Uterus (tissue), 3 donors: ENCODE measurements at regions not wholly inside any gene's neighbourhood (a gene's known extent, or its start where the extent isn't known, plus 50 kb on each side); places are given as distances from the start of the nearest gene placed in this dataset.

Experiments used
- DNase-seq, 2 donors: peaks; one replicate each; pipeline ENCODE4 v3.0.0-alpha.2; 2019 to 2020
- H3K27ac ChIP-seq, 2 donors: fragments of 200-600 bp; sonication (generic); 1 replicate in 1 of 2; 2 replicates in 1 of 2; pipeline ENCODE4 v1.5.1; 2016 to 2018
- H3K27me3 ChIP-seq, 2 donors: fragments of 200-600 bp; sonication (generic); one replicate each; pipeline ENCODE4 v1.5.1; 2018 to 2019; ENCODE audit warnings: control low read depth in 1 of 2
- H3K36me3 ChIP-seq, 2 donors: fragments of 200-600 bp; sonication (generic); one replicate each; pipeline ENCODE4 v1.5.1; 2019; ENCODE audit warnings: control low read depth in 1 of 2
- H3K4me1 ChIP-seq, 2 donors: fragments of 200-600 bp; sonication (generic); one replicate each; pipeline ENCODE4 v1.5.1; 2018 to 2019; ENCODE audit warnings: control low read depth in 1 of 2
- H3K4me3 ChIP-seq, 2 donors: fragments of 200-600 bp; sonication (generic); 1 replicate in 1 of 2; 2 replicates in 1 of 2; pipeline ENCODE4 v1.5.1; 2018 to 2019; ENCODE audit warnings: mild to moderate bottlenecking in 1 of 2
- H3K9me3 ChIP-seq, 2 donors: fragments of 200-600 bp; sonication (generic); one replicate each; pipeline ENCODE4 v1.5.1; 2019; ENCODE audit warnings: control low read depth in 1 of 2
- POLR2A ChIP-seq, 2 donors: fragments of 450-650 bp; IDR thresholded peaks; one replicate each; pipeline ENCODE4 v1.6.1; 2016; ENCODE audit warnings: antibody characterized with exemption in 2 of 2, mild to moderate bottlenecking in 1 of 2, moderate library complexity in 1 of 2
- intact Hi-C: fragments of 100-400 bp; cut with DNase I; formaldehyde crosslinking; loops from one replicate; pipeline ENCODE4 v1.15.1; 2023; ENCODE audit warnings: low total_unique reads
- TF ChIP-seq, protein P1 (sequence below), 4 experiments: fragments of 200-600 bp in 2 of 4; fragments of 450-650 bp in 2 of 4; sonication (generic) in 2 of 4; IDR thresholded peaks; one replicate each; pipeline ENCODE4 v1.5.1; 2016 to 2019; ENCODE audit warnings: antibody characterized with exemption in 4 of 4, mild to moderate bottlenecking in 2 of 4, moderate library complexity in 1 of 4
- donor health status: DM: yes; HTN: yes; CAD: no.

- no peaks in the 10 kb centered on the region for H3K4me1 ChIP-seq
- TF ChIP-seq, protein P1, sequence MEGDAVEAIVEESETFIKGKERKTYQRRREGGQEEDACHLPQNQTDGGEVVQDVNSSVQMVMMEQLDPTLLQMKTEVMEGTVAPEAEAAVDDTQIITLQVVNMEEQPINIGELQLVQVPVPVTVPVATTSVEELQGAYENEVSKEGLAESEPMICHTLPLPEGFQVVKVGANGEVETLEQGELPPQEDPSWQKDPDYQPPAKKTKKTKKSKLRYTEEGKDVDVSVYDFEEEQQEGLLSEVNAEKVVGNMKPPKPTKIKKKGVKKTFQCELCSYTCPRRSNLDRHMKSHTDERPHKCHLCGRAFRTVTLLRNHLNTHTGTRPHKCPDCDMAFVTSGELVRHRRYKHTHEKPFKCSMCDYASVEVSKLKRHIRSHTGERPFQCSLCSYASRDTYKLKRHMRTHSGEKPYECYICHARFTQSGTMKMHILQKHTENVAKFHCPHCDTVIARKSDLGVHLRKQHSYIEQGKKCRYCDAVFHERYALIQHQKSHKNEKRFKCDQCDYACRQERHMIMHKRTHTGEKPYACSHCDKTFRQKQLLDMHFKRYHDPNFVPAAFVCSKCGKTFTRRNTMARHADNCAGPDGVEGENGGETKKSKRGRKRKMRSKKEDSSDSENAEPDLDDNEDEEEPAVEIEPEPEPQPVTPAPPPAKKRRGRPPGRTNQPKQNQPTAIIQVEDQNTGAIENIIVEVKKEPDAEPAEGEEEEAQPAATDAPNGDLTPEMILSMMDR (IDR thresholded peaks at IDR 0.05) = no peak
- TF ChIP-seq POLR2A (IDR thresholded peaks at IDR 0.05) = no peak
- no peaks in the 10 kb centered on the region for H3K36me3 ChIP-seq
- intact Hi-C loops = no loop called here
- no peaks in the 10 kb centered on the region for H3K9me3 ChIP-seq
- H3K4me3 ChIP-seq = no peak overlapping the region
- no peak for DNase-seq
- H3K27ac ChIP-seq = no peak overlapping the region
- no peaks in the 10 kb centered on the region for H3K27me3 ChIP-seq
Measured at GRCh38 chr1:5720045-5720444, 272.2 kb downstream of the NPHP4 start.

DNA sequence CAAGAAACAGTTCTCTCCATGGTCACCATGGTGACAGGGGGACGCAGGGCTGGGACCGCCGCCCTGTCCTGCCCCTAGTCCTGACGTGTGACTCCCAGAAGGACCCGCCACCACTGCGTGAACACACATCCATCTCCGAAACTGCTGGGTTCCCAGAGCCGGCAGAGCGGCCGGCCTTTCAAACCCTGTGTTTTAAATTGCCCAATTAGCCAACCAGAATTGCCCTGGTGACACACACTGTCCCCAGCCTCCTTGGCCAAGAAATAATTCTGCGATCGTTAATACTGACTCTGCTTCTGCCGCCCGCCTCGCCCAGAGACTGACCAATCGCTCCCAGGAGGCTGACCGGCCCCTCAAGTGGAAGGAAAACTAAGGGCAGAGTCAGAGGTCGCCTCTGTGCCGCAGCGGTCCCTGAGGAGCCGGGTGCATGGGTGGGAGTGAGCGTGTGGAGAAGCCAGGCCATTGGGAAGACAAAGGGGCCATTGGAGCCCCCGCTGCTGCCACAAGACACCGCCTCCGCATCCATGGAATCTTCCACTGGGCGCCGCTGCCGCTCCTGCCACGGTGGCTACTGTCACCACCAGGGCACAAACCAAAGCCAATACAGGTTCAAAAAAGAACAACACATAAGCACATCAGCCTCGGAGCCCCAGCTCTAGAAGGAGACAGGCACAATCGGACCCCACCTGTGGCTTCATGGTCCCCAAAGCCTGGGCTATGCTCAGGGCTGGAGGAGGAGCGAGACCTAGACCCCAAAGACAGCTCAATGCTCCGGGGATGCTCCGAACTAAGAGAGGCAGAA lies 273.2 kb downstream of the NPHP4 start:
- Histone ChIP-seq H3K4me3 (no peak overlapping the region), H3K27me3 (no peaks in the 10 kb centered on the region), H3K9me3 (no peaks in the 10 kb centered on the region), H3K36me3 (no peaks in the 10 kb centered on the region), H3K4me1 (no peaks in the 10 kb centered on the region), H3K27ac (no peak overlapping the region)
- TF ChIP-seq, protein P1 (IDR thresholded peaks at IDR 0.05) = no peak
- no peak for TF ChIP-seq POLR2A (IDR thresholded peaks at IDR 0.05)
- intact Hi-C loops = no loop called here
- DNase-seq = no peak

DNA sequence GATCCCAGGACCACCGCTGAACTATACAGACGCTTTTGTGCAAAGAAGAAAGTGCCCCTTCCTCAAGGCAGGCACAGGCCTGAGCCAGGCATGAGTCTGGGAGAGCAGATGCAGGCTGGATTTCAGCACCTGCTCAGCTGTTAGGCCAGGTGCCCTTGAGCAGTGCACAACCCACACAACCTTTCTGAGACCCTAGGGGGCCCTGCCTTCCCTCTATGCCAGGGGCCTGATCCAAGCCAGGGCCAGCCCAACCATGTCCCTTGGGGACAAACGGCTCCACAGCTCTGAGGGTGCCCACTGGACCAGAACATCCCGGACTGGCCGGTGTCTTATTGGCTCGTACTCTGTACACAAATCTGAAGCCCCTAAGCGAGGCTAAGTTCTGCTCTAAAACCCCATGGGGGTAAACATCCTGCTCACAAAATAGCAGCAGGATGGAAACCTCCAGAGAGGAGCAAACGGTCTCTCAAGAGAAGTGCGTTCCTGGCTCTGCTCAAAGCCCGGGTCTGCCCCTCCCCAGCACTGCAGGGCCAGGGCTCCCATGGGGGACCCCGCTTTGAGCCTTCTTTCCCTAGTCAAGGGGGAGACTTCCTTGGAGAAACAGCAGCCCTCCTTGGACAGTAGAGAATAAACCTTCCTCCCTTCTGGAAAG lies 275.1 kb downstream of the NPHP4 start:
- no peak for DNase-seq
- Histone ChIP-seq H3K9me3 (no peaks in the 10 kb centered on the region), H3K27ac (no peak overlapping the region), H3K4me3 (no peak overlapping the region), H3K27me3 (no peaks in the 10 kb centered on the region), H3K36me3 (no peaks in the 10 kb centered on the region), H3K4me1 (no peaks in the 10 kb centered on the region)
- intact Hi-C loops = no loop called here
- TF ChIP-seq POLR2A (IDR thresholded peaks at IDR 0.05) = no peak
- TF ChIP-seq, protein P1 (IDR thresholded peaks at IDR 0.05) = no peak

GRCh38 chr1:5716126-5716525 lies 276.1 kb downstream of the NPHP4 start:
- no peak for DNase-seq
- Histone ChIP-seq H3K27me3 (no peaks in the 10 kb centered on the region), H3K9me3 (no peaks in the 10 kb centered on the region), H3K27ac (no peak overlapping the region), H3K4me1 (no peaks in the 10 kb centered on the region), H3K4me3 (no peak overlapping the region), H3K36me3 (no peaks in the 10 kb centered on the region)
- intact Hi-C loops = no loop called here
- no peak for TF ChIP-seq POLR2A (IDR thresholded peaks at IDR 0.05)
- TF ChIP-seq, protein P1 (IDR thresholded peaks at IDR 0.05) = no peak
